ENCODE measurements at regions not wholly inside any gene's neighbourhood (a gene's known extent, or its start where the extent isn't known, plus 50 kb on each side); places are given as distances from the start of the nearest gene placed in this dataset.
"Not testable (repeated sequence)": the region's sequence is repeated elsewhere in the genome, so short reads cannot be mapped to it uniquely, and the experiment has no call there.

DNA sequence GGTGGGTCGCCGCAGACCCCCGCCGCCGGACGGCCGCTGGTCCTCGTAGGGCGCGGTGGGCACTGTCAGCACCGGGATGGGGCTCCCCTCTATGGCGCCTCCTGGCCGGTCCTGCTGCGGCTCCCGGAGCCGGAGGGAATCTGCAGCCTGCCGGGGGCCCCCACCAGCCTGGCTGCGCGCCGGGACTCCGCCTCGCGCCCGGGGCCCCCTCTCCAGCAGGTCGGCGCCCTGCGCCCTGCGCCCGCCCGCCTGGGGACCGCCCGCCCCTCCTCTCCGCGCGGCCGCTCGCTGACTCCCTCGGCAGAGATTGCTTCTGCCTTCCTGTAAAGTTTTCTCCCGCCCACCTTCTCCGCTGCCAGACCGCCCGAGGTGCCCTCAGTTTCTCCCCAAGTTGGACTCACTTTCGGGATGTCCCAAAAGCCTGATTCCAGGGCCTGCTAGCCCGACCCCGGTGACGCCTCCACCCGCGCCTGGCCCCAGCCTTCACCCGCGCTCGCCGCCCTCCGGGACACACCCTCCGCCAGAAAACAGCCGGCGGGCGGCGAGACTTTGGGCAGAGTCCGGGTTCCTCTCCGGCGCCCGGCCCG is 54.0 kb downstream of the FOXD4L6 start:
- TF ChIP-seq, protein P1, sequence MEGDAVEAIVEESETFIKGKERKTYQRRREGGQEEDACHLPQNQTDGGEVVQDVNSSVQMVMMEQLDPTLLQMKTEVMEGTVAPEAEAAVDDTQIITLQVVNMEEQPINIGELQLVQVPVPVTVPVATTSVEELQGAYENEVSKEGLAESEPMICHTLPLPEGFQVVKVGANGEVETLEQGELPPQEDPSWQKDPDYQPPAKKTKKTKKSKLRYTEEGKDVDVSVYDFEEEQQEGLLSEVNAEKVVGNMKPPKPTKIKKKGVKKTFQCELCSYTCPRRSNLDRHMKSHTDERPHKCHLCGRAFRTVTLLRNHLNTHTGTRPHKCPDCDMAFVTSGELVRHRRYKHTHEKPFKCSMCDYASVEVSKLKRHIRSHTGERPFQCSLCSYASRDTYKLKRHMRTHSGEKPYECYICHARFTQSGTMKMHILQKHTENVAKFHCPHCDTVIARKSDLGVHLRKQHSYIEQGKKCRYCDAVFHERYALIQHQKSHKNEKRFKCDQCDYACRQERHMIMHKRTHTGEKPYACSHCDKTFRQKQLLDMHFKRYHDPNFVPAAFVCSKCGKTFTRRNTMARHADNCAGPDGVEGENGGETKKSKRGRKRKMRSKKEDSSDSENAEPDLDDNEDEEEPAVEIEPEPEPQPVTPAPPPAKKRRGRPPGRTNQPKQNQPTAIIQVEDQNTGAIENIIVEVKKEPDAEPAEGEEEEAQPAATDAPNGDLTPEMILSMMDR (IDR thresholded peaks at IDR 0.05; ENCODE audit: insufficient read depth, low read length, poor library complexity, severe bottlenecking), result not testable (repeated sequence)
- not testable (repeated sequence) for TF ChIP-seq EZH2phosphoT487 (conservative IDR thresholded peaks at IDR 0.05; ENCODE audit: low read length)

Data from SU-DHL-6 (cell line).